ENCODE measurements at regions not wholly inside any gene's neighbourhood (a gene's known extent, or its start where the extent isn't known, plus 50 kb on each side); places are given as distances from the start of the nearest gene placed in this dataset.

- TF ChIP-seq CTCF (conservative IDR thresholded peaks at IDR 0.05; ENCODE audit: low read length) (no peak), EZH2phosphoT487 (IDR thresholded peaks at IDR 0.05; ENCODE audit: borderline replicate concordance, low read depth, low read length) (no peak)
Measured at GRCh38 chr18:45399643-45400042, 215.6 kb upstream of the SLC14A2 start.
